ENCODE measurements at regions not wholly inside any gene's neighbourhood (a gene's known extent, or its start where the extent isn't known, plus 50 kb on each side); places are given as distances from the start of the nearest gene placed in this dataset.

GRCh38 chrX:30504309-30504708, 73.3 kb downstream of the TASL start:
- DNase-seq = peak in 1 of 2 experiments; percentile 6

- no peak for DNase-seq
These were observed 82.1 kb downstream of the TASL start for GRCh38 chrX:30495468-30495867.

GRCh38 chrX:30493348-30493747, 84.2 kb downstream of the TASL start:
- no peak for DNase-seq

GRCh38 chrX:30489323-30489722, 88.2 kb downstream of the TASL start:
- DNase-seq = no peak

GRCh38 chrX:30488092-30488491, 89.5 kb downstream of the TASL start:
- DNase-seq = no peak

GRCh38 chrX:30483996-30484395, 93.6 kb downstream of the TASL start:
- DNase-seq = no peak

- DNase-seq = no peak
These were observed 109.1 kb downstream of the TASL start for GRCh38 chrX:30468471-30468870.

Data from NCI-H446 (cell line).